ENCODE measurements at regions not wholly inside any gene's neighbourhood (a gene's known extent, or its start where the extent isn't known, plus 50 kb on each side); places are given as distances from the start of the nearest gene placed in this dataset.

DNA sequence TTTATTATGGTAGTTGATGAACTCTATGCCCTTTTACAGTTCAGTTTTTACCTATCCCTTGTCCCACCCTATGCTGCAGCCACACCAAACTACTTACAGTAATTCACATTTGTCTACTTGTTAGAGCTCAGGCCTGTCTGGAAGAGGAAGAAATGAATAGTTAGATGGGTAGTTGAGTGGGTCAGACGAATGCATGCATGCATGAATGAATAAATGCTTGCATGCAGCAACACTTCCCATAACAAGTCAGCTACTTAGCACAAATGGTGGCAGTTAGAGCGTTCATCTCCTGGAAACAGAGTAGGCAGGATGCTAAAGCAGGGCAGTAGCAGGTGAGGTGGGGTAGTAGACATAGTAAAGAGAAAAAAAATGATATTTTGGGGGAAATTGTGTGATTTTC, 322.3 kb downstream of the NDFIP2 start:
- Mint-ChIP-seq H3K4me3 (no peak overlapping the region), H3K27ac (no peak overlapping the region), H3K9me3 (no peaks in the 10 kb centered on the region), H3K4me1 (no peaks in the 10 kb centered on the region), H3K36me3 (no peaks in the 10 kb centered on the region), H3K27me3 (no peaks in the 10 kb centered on the region)
- POLR2A ChIA-PET = no interaction called here
- DNase-seq (no peak), ATAC-seq (ENCODE audit: low read depth) (no peak)

DNA sequence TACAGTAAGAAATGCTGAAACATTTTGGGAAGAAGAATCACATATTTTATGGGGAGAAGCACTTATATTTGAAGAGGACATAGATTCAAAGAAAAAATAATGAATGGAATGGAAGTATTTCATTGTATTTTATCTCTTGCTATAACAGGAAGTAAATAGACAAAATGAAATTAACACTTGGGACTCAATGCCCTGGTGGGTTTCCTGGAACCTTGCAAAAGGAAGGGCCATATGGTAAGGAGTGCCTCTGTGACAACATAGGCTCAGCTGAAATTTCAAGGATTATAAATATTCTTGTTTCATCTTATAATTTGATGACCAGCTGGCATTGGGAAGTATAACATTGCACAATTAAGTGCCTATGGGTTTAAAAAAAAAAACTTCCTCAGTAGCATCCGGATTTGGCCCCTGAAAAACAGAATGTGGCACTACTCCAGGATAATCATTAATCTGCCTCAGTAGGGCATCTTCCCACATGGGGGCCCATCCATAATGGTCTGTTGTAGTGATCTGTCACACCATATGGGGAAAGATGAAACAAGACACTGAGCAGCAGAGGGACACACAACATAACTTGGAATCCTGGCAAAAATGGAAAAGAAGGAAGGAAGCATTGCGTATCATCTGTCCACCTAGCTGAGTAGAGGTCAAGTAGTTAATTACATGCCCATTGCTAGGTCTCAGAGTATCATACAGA, 321.6 kb downstream of the NDFIP2 start:
- Mint-ChIP-seq H3K9me3 (no peaks in the 10 kb centered on the region), H3K4me3 (no peak overlapping the region), H3K27me3 (no peaks in the 10 kb centered on the region), H3K27ac (no peak overlapping the region), H3K4me1 (no peaks in the 10 kb centered on the region), H3K36me3 (no peaks in the 10 kb centered on the region)
- POLR2A ChIA-PET = no interaction called here
- no peak for DNase-seq
- no peak for ATAC-seq (ENCODE audit: low read depth)

DNA sequence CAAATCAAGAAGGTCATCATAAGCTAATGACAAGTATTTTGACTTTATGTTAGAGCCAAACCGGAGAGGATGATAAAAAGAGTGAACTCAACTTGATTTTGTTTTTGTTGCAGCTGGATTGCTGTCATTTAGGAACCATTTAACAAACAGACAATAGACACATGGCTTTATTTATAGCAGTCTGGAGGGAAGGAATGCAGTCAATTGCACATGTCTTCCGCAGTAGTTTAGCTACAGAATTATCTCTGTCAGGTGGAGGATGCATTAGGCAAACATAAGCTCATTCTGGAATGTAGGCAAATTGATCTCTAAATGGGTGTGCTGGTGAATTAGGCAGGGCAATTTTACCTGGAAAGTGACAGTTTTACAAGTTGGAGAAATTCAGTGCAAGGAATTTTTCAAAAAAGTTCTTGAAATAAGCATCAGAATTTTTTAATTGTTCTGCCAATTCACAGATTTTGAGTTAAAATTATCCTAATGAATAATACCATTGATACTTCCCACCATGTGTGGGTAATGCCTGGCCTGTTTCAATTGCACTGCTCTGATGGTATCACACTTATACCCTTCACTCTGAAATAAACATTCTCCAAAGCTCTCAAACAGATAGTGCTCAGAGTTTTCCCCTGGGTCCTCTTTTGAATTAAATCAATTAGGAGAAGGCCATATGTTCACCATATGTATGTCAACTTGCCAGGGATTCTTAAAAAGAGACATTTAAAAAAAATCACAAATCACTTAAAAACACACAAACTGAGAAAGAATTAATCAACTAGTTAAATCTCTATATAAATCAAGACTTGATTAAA, 318.3 kb downstream of the NDFIP2 start:
- Mint-ChIP-seq H3K4me1 (no peaks in the 10 kb centered on the region), H3K27ac (no peak overlapping the region), H3K27me3 (no peaks in the 10 kb centered on the region), H3K4me3 (no peak overlapping the region), H3K9me3 (no peaks in the 10 kb centered on the region), H3K36me3 (no peaks in the 10 kb centered on the region)
- POLR2A ChIA-PET = no interaction called here
- ATAC-seq (ENCODE audit: low read depth) = no peak
- no peak for DNase-seq

DNA sequence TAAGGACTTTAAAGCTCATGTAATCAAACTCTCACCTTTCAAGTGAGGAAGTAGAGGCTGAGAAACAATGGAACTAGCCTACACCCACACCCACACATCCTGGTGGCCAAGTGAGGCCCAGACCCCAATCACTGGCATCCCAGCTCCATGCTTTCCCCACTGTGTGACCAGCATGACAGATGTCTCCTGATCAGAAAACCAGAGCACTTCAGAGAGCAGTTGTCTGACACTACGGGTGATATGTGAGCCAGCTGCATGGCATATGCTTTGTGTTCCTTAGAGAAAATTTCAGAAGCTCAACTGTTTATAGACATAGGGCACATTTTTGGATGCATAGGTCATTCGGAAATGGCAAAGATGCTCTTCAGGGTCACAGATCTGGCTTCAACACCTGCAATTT, 315.2 kb downstream of the NDFIP2 start:
- H3K27me3 Mint-ChIP-seq = no peaks in the 10 kb centered on the region
- H3K4me3 Mint-ChIP-seq = no peak overlapping the region
- H3K4me1 Mint-ChIP-seq = no peaks in the 10 kb centered on the region
- H3K9me3 Mint-ChIP-seq = no peaks in the 10 kb centered on the region
- no peak overlapping the region for H3K27ac Mint-ChIP-seq
- ATAC-seq (ENCODE audit: low read depth) = no peak
- DNase-seq = no peak
- POLR2A ChIA-PET = no interaction called here
- H3K36me3 Mint-ChIP-seq = no peaks in the 10 kb centered on the region

DNA sequence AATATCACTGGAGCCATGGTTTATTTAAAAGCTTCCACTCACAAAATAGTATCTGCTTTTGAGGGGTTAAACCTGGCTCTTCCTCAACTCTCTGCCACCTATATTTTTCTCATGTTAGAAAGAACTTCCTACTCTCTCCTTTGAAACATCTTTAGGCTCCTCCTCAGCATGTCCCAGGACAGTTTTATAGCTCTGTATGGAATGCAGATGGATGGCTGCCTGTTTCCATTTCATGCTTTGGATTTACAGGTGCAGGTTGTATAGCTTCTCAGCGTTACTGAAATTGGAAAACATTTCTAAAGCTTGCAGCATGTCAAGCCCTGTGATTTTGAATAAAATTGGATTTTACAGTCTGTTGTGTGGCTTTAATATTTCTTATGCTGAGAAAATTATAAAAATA, 314.0 kb downstream of the NDFIP2 start:
- Mint-ChIP-seq H3K27me3 (no peaks in the 10 kb centered on the region), H3K36me3 (no peaks in the 10 kb centered on the region), H3K27ac (no peak overlapping the region), H3K4me3 (no peak overlapping the region), H3K9me3 (no peaks in the 10 kb centered on the region), H3K4me1 (no peaks in the 10 kb centered on the region)
- POLR2A ChIA-PET = no interaction called here
- no peak for DNase-seq
- ATAC-seq (ENCODE audit: low read depth) = no peak

DNA sequence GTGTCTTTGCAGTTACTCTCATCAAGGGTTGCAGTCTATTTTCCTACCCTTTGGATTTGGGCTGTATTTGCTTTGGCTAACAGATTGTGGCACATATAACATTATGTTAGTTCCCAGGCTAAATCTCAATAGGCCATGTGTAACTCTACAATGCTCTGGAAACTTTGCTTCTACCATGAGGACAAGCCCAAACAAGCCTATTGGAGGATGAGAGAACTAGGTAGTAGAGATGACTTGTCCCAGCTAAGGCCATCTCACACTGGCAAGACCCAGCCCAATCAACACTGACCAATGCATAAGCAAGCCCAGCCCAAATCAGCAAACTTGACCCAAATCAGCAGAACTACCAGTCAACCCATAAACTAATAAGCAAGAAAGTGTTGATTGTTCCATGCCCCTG, 311.8 kb downstream of the NDFIP2 start:
- ATAC-seq (ENCODE audit: low read depth) (no peak), DNase-seq (no peak)
- Mint-ChIP-seq H3K4me1 (no peaks in the 10 kb centered on the region), H3K27ac (no peak overlapping the region), H3K36me3 (no peaks in the 10 kb centered on the region), H3K27me3 (no peaks in the 10 kb centered on the region), H3K9me3 (no peaks in the 10 kb centered on the region), H3K4me3 (no peak overlapping the region)
- POLR2A ChIA-PET = no interaction called here

DNA sequence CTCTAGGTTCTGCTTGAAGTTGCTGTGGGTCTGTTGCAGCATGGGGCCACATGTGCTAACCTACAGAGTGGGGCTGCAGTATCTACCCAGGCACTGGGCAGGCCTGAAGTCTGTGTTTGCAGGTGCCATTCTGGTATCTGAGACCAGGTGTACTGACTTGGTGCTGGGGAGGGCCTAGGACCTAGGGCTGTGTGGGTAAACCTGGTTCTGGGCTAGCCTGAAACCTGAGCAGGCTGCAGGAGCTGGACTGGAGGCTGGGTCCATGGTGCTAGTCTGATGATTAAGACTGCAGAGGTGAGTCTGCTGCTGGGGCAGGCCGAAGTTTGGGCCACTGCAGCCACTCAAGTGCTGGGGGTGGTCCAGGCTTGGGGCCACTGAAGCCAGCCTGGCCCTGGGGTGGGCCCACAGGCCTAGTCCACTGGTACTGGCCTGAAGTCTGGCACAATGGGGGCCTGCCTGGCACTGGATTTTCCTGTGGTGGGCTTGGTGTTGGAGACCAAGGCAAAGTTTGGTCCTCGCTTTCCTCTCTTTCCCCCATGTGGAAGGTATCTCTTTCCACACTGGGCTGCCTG, 310.6 kb downstream of the NDFIP2 start:
- H3K4me3 Mint-ChIP-seq = no peak overlapping the region
- no peak overlapping the region for H3K27ac Mint-ChIP-seq
- H3K27me3 Mint-ChIP-seq = no peaks in the 10 kb centered on the region
- no peak for DNase-seq
- no peak for ATAC-seq (ENCODE audit: low read depth)
- POLR2A ChIA-PET = no interaction called here
- no peaks in the 10 kb centered on the region for H3K36me3 Mint-ChIP-seq
- no peaks in the 10 kb centered on the region for H3K9me3 Mint-ChIP-seq
- no peaks in the 10 kb centered on the region for H3K4me1 Mint-ChIP-seq

DNA sequence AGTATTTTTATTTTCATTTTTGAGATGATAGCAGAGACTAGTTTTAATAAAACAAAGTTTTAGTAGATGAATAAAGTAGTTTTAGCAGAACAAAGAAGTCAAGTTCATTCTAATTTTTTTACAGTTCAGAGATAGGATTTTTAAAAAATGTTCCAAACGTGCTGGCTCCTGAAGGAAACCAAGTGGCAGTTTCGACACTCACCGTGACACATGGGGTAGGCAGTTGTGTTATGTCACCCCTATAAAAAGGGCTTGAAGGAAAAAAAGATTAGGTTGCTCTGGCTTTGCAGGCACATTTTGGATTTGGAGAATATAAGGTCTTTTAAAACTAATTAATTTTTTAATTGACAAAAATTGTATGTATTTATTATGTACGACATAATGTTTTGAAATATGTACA, 305.2 kb downstream of the NDFIP2 start:
- POLR2A ChIA-PET = no interaction called here
- no peaks in the 10 kb centered on the region for H3K4me1 Mint-ChIP-seq
- no peak for DNase-seq
- no peaks in the 10 kb centered on the region for H3K36me3 Mint-ChIP-seq
- no peak for ATAC-seq (ENCODE audit: low read depth)
- H3K27me3 Mint-ChIP-seq = no peaks in the 10 kb centered on the region
- H3K9me3 Mint-ChIP-seq = no peaks in the 10 kb centered on the region
- no peak overlapping the region for H3K27ac Mint-ChIP-seq
- no peak overlapping the region for H3K4me3 Mint-ChIP-seq

DNA sequence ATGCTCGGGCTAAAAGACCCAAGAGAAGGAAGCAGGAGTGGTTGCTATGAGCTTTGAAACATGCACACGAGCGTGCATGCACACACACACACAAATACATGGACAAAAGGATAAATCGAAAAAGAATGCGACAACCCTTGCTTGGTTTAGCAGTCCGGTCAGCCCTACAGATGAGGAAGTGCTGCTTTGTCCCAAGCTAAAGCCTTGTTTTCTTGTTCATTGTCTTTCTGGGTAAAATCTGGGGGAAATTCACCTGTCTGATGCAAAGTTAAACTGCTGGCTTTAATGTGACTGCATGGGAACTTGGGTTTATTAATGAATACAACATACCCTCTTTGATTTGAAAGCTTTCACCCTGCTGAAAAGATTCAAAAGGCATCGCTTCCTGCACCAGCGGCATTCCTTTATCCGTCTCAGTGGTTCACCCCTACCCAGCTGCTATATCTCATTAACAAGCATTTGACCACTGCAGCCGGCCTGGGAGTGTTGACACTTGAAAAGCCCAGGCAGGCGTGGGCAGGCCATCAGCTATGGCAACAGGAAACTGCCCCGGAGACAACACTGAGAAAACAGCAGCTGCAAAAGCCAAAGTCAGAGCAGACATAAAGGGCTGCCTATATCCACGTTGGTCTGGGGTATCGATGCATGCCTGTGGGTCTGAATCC, 301.7 kb downstream of the NDFIP2 start:
- H3K4me3 Mint-ChIP-seq = no peak overlapping the region
- DNase-seq = no peak
- no peak for ATAC-seq (ENCODE audit: low read depth)
- no peaks in the 10 kb centered on the region for H3K9me3 Mint-ChIP-seq
- no peaks in the 10 kb centered on the region for H3K27me3 Mint-ChIP-seq
- H3K4me1 Mint-ChIP-seq = no peaks in the 10 kb centered on the region
- POLR2A ChIA-PET = no interaction called here
- H3K36me3 Mint-ChIP-seq = no peaks in the 10 kb centered on the region
- H3K27ac Mint-ChIP-seq = no peak overlapping the region

DNA sequence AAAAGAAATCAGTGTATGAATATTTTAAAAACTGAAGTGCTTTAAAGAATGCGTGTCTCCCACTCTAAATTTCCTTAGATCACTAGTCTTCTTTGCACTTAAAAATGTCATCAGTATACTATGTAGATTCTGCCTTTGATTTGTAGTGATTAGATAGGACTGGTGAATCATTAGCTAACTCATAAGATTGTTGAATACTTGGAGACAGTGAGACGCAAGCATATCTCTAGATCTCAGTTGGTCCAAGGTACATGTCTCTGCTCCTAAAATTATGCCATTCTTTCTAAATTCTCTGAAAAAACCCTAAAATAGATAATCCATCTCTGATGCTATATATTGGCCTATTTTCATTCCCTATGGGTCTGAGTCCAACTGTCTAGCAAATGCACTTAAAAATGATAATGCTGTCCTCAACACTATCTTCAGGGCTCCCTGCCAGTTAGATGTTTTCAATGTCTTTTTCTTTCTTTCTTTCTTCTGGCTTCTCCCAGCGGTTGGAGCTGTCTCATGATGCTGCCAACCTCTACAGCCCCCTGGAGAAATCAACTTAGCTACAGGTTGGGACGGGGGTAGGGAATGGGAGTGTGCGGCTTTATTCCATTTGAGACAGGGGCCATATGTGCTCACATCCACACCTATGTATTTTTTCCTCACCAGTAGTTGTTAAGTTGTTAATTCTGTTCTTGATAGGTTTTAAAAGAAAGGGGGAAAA, 301.0 kb downstream of the NDFIP2 start:
- no peaks in the 10 kb centered on the region for H3K4me1 Mint-ChIP-seq
- no peak for DNase-seq
- no peaks in the 10 kb centered on the region for H3K9me3 Mint-ChIP-seq
- no peak overlapping the region for H3K27ac Mint-ChIP-seq
- H3K4me3 Mint-ChIP-seq = no peak overlapping the region
- H3K36me3 Mint-ChIP-seq = no peaks in the 10 kb centered on the region
- no peaks in the 10 kb centered on the region for H3K27me3 Mint-ChIP-seq
- ATAC-seq (ENCODE audit: low read depth) = no peak
- POLR2A ChIA-PET = no interaction called here

DNA sequence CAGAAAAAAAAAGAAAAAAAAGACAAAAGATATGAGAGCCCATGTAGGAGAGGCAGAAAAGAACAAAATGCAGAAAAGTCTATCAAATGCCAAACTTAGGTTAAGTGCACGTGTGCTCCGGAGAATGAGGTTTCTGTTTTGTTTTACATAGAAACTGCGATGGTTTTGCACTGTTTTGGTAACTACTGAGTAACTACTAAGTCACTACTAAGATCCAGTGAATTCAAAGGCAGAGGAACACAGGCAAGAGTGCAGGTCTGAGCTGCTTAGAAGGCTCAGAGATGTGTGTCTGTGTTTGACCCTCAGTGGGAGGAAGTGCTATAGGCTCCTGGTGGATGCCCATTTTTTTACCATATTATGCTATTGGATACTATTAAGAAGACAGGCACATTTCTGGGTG, 299.3 kb downstream of the NDFIP2 start:
- ATAC-seq (ENCODE audit: low read depth) (no peak), DNase-seq (no peak)
- H3K27me3 Mint-ChIP-seq = no peaks in the 10 kb centered on the region
- H3K4me1 Mint-ChIP-seq = no peaks in the 10 kb centered on the region
- no peak overlapping the region for H3K4me3 Mint-ChIP-seq
- H3K36me3 Mint-ChIP-seq = no peaks in the 10 kb centered on the region
- no peaks in the 10 kb centered on the region for H3K9me3 Mint-ChIP-seq
- H3K27ac Mint-ChIP-seq = no peak overlapping the region
- POLR2A ChIA-PET = no interaction called here

DNA sequence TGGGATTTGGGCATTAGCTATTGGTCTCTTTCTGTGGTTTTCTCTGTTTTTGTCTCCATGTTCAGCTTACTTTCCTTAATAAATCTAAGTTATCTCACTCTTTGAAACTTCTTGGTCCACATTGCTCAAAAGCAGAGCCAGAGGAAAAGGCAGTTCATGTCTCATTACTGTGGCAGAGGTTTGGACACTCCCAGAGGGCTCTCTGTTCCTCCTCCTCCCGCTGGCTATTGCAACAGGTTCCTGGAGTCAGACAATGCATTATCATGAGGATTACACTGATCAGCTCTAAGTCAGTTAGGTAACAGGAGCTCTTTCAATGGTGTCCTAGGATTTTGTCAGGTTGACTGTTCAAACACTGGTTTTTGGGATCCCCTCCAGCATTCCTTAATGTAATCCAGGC, 298.8 kb downstream of the NDFIP2 start:
- no peaks in the 10 kb centered on the region for H3K4me1 Mint-ChIP-seq
- H3K4me3 Mint-ChIP-seq = no peak overlapping the region
- DNase-seq (no peak), ATAC-seq (ENCODE audit: low read depth) (no peak)
- H3K27me3 Mint-ChIP-seq = no peaks in the 10 kb centered on the region
- H3K9me3 Mint-ChIP-seq = no peaks in the 10 kb centered on the region
- no peaks in the 10 kb centered on the region for H3K36me3 Mint-ChIP-seq
- POLR2A ChIA-PET = no interaction called here
- H3K27ac Mint-ChIP-seq = no peak overlapping the region

DNA sequence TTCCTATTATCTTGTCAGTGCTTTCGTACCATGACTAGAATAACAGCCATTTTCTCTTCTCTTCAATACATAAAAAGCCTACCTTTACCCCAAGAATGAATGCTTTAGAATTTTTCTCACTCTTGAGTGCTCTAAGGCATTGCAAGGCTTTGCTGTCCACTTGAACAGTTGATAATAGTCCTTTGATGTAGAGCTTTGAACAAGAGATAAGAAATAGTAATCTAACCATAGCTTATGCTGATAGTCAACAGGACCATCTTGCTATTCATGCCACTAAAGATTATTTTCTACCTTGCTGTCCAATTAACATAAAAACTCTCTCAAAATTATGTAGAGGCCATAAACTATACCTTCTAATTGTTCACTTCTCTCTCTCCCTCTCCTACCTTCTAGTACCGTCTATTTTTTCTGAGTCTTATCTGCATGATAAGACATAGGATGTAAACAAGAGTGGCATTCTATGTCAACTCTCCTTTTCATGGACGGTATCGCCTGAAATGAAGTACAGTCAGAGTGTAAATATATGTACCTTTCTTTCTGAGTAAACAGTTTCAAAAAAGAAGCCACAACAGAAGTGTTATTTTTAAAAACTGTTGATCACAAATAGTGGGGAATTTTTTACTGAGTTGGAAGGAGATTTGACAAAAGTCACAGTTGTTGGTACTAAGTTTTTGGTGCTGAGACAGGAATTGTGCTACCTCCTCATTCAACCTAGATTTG, 297.9 kb downstream of the NDFIP2 start:
- ATAC-seq (ENCODE audit: low read depth) = no peak
- H3K4me3 Mint-ChIP-seq = no peak overlapping the region

More for the DNA sequence above, 297.9 kb downstream of the NDFIP2 start:
- Mint-ChIP-seq H3K36me3 (no peaks in the 10 kb centered on the region), H3K4me1 (no peaks in the 10 kb centered on the region), H3K9me3 (no peaks in the 10 kb centered on the region), H3K27me3 (no peaks in the 10 kb centered on the region), H3K27ac (no peak overlapping the region)
- no peak for DNase-seq
- POLR2A ChIA-PET = no interaction called here

Measured in activated naive CD8-positive, alpha-beta T cell treated with anti-CD3 and anti-CD28 coated beads, Interleukin-2, amount 10 ng/mL, durations not matched to agents 7 days and 5 days (primary cell).